ENCODE measurements at regions not wholly inside any gene's neighbourhood (a gene's known extent, or its start where the extent isn't known, plus 50 kb on each side); places are given as distances from the start of the nearest gene placed in this dataset.

- Histone ChIP-seq H3K9me3 (ENCODE audit: control insufficient read depth, insufficient read depth, low read depth, low read length) (no peaks in the 10 kb centered on the region), H3K27ac (ENCODE audit: insufficient read depth, low read length) (no peak overlapping the region), H3K4me1 (ENCODE audit: control insufficient read depth, extremely low read depth, insufficient read depth, low read length) (no peaks in the 10 kb centered on the region), H3K4me3 (replicated peaks in 1 of 4; ENCODE audit: control extremely low read depth in 1 of 4, insufficient read depth in 1 of 4, low read depth in 3 of 4, low read length in 4 of 4) (no peak overlapping the region), H3K9ac (ENCODE audit: insufficient read depth, low read length) (no peak overlapping the region), H4K20me1 (ENCODE audit: control insufficient read depth, extremely low read depth, insufficient read depth, low read length) (peaks cover 2% of the 10 kb centered on the region), H3K79me2 (ENCODE audit: control insufficient read depth, insufficient read depth, low read length) (no peaks in the 10 kb centered on the region), H3K4me2 (ENCODE audit: extremely low read depth, insufficient read depth, low read length) (no peak overlapping the region), H2AFZ (ENCODE audit: low read length) (no peak overlapping the region), H3K27me3 (ENCODE audit: control insufficient read depth, insufficient read depth, low read length) (peaks cover 5% of the 10 kb centered on the region), H3K36me3 (ENCODE audit: control insufficient read depth, insufficient read depth, low read length) (no peaks in the 10 kb centered on the region)
- DNase-seq (ENCODE audit: low read depth in 2 of 2) = no peak
- TF ChIP-seq EZH2 (IDR thresholded peaks at IDR 0.05; ENCODE audit: low read length, missing control alignments) (no peak), CTCF (conservative IDR thresholded peaks at IDR 0.05 in 1 of 2, IDR thresholded peaks at IDR 0.05 in 1 of 2; ENCODE audit: low read depth in 1 of 2, low read length in 2 of 2) (no peak)
These were observed 133.0 kb upstream of the PRMT8 start for GRCh38 chr12:3357950-3358525.

GRCh38 chr12:3359478-3359877 lies 131.5 kb upstream of the PRMT8 start:
- Histone ChIP-seq H3K27ac (ENCODE audit: insufficient read depth, low read length) (no peak overlapping the region), H3K79me2 (ENCODE audit: control insufficient read depth, insufficient read depth, low read length) (no peaks in the 10 kb centered on the region), H3K4me3 (replicated peaks in 1 of 4; ENCODE audit: control extremely low read depth in 1 of 4, insufficient read depth in 1 of 4, low read depth in 3 of 4, low read length in 4 of 4) (no peak overlapping the region), H3K9me3 (ENCODE audit: control insufficient read depth, insufficient read depth, low read depth, low read length) (no peaks in the 10 kb centered on the region), H4K20me1 (ENCODE audit: control insufficient read depth, extremely low read depth, insufficient read depth, low read length) (peaks cover 2% of the 10 kb centered on the region), H3K4me1 (ENCODE audit: control insufficient read depth, extremely low read depth, insufficient read depth, low read length) (no peaks in the 10 kb centered on the region), H3K9ac (ENCODE audit: insufficient read depth, low read length) (no peak overlapping the region), H2AFZ (ENCODE audit: low read length) (no peak overlapping the region), H3K27me3 (ENCODE audit: control insufficient read depth, insufficient read depth, low read length) (peaks cover 6% of the 10 kb centered on the region), H3K4me2 (ENCODE audit: extremely low read depth, insufficient read depth, low read length) (no peak overlapping the region), H3K36me3 (ENCODE audit: control insufficient read depth, insufficient read depth, low read length) (no peaks in the 10 kb centered on the region)
- TF ChIP-seq CTCF (conservative IDR thresholded peaks at IDR 0.05 in 1 of 2, IDR thresholded peaks at IDR 0.05 in 1 of 2; ENCODE audit: low read depth in 1 of 2, low read length in 2 of 2) (no peak), EZH2 (IDR thresholded peaks at IDR 0.05; ENCODE audit: low read length, missing control alignments) (no peak)
- DNase-seq (ENCODE audit: low read depth in 2 of 2) = no peak

GRCh38 chr12:3361146-3361545 lies 129.9 kb upstream of the PRMT8 start:
- H3K36me3 ChIP-seq (ENCODE audit: control insufficient read depth, insufficient read depth, low read length) = no peaks in the 10 kb centered on the region
- peaks cover 17% of the 10 kb centered on the region for H3K27me3 ChIP-seq (ENCODE audit: control insufficient read depth, insufficient read depth, low read length)
- no peak overlapping the region for H3K9ac ChIP-seq (ENCODE audit: insufficient read depth, low read length)
- H3K27ac ChIP-seq (ENCODE audit: insufficient read depth, low read length) = no peak overlapping the region
- H3K9me3 ChIP-seq (ENCODE audit: control insufficient read depth, insufficient read depth, low read depth, low read length) = no peaks in the 10 kb centered on the region
- H2AFZ ChIP-seq (ENCODE audit: low read length) = no peak overlapping the region
- no peak for DNase-seq (ENCODE audit: low read depth in 2 of 2)
- no peak for TF ChIP-seq CTCF (conservative IDR thresholded peaks at IDR 0.05 in 1 of 2, IDR thresholded peaks at IDR 0.05 in 1 of 2; ENCODE audit: low read depth in 1 of 2, low read length in 2 of 2)
- no peak for TF ChIP-seq EZH2 (IDR thresholded peaks at IDR 0.05; ENCODE audit: low read length, missing control alignments)
- peaks cover 2% of the 10 kb centered on the region for H4K20me1 ChIP-seq (ENCODE audit: control insufficient read depth, extremely low read depth, insufficient read depth, low read length)
- no peak overlapping the region for H3K4me2 ChIP-seq (ENCODE audit: extremely low read depth, insufficient read depth, low read length)
- no peaks in the 10 kb centered on the region for H3K4me1 ChIP-seq (ENCODE audit: control insufficient read depth, extremely low read depth, insufficient read depth, low read length)
- no peak overlapping the region for H3K4me3 ChIP-seq (replicated peaks in 1 of 4; ENCODE audit: control extremely low read depth in 1 of 4, insufficient read depth in 1 of 4, low read depth in 3 of 4, low read length in 4 of 4)
- no peaks in the 10 kb centered on the region for H3K79me2 ChIP-seq (ENCODE audit: control insufficient read depth, insufficient read depth, low read length)

Measured in fibroblast of lung (primary cell).